B cell (primary cell): ENCODE measurements at regions not wholly inside any gene's neighbourhood (a gene's known extent, or its start where the extent isn't known, plus 50 kb on each side); places are given as distances from the start of the nearest gene placed in this dataset.

Experiments
- CTCF ChIP-seq: fragments of 200-600 bp; IDR thresholded peaks from one replicate; pipeline ENCODE4 v1.8.0; 2022; ENCODE audit warnings: antibody characterized with exemption, mild to moderate bottlenecking
- EZH2 ChIP-seq: IDR thresholded peaks from 2 replicates; pipeline ENCODE4 v1.6.1; 2012; ENCODE audit warnings: borderline replicate concordance, low read depth, mild to moderate bottlenecking, moderate library complexity, low read length; ENCODE audit not compliant: insufficient read depth, poor library complexity, severe bottlenecking

GRCh38 chr20:48371211-48371610, 456.6 kb downstream of the PREX1 start:
- TF ChIP-seq CTCF (no peak), EZH2 (no peak)
